NB4 (cell line): ENCODE measurements at regions not wholly inside any gene's neighbourhood (a gene's known extent, or its start where the extent isn't known, plus 50 kb on each side); places are given as distances from the start of the nearest gene placed in this dataset.

Source experiments
- DNase-seq: peaks from one replicate; pipeline ENCODE4 v3.0.0; 2010; ENCODE audit warnings: low read depth
- H3K4me3 ChIP-seq: one replicate; pipeline ENCODE4 v1.5.1; 2011; ENCODE audit warnings: mild to moderate bottlenecking, low read depth, low read length, moderate library complexity
- CTCF ChIP-seq: IDR thresholded peaks from one replicate; pipeline ENCODE4 v1.5.1; 2012; ENCODE audit warnings: low read depth, low read length
- MAX ChIP-seq: IDR thresholded peaks from 2 replicates; pipeline ENCODE4 v1.6.1; 2011; ENCODE audit warnings: low read depth, low read length
- MYC ChIP-seq: IDR thresholded peaks from 2 replicates; pipeline ENCODE4 v1.6.1; 2011; ENCODE audit warnings: low read depth, low read length
- POLR2A ChIP-seq: IDR thresholded peaks from 2 replicates; pipeline ENCODE4 v1.6.1; 2011; ENCODE audit warnings: mild to moderate bottlenecking; ENCODE audit not compliant: insufficient read length; ENCODE audit errors: extremely low read depth

- no peak overlapping the region for H3K4me3 ChIP-seq
- no peak for DNase-seq
- TF ChIP-seq POLR2A (no peak), MYC (no peak), CTCF (no peak), MAX (no peak)
Measured at GRCh38 chr1:185601189-185601588, 133.0 kb upstream of the HMCN1 start.

- no peak for TF ChIP-seq MAX
- no peak for TF ChIP-seq MYC
- TF ChIP-seq CTCF: no peak
- TF ChIP-seq POLR2A: no peak
- DNase-seq: no peak
- no peak overlapping the region for H3K4me3 ChIP-seq
Measured at GRCh38 chr1:185600641-185601040, 133.6 kb upstream of the HMCN1 start.

GRCh38 chr1:185598332-185598731 lies 135.9 kb upstream of the HMCN1 start:
- DNase-seq: peak; percentile 8
- no peak overlapping the region for H3K4me3 ChIP-seq
- TF ChIP-seq POLR2A: no peak
- TF ChIP-seq MYC: no peak
- TF ChIP-seq CTCF: no peak
- no peak for TF ChIP-seq MAX

- no peak for TF ChIP-seq MAX
- TF ChIP-seq CTCF: peak; percentile 72
- DNase-seq: peak; percentile 55
- no peak overlapping the region for H3K4me3 ChIP-seq
Measured at GRCh38 chr1:185595835-185596667, 138.1 kb upstream of the HMCN1 start.

GRCh38 chr1:185594786-185595410 lies 139.3 kb upstream of the HMCN1 start:
- H3K4me3 ChIP-seq: no peak overlapping the region
- TF ChIP-seq CTCF (no peak), MYC (no peak), POLR2A (no peak), MAX (no peak)
- DNase-seq: no peak
